PC-3 (cell line): ENCODE measurements at regions not wholly inside any gene's neighbourhood (a gene's known extent, or its start where the extent isn't known, plus 50 kb on each side); places are given as distances from the start of the nearest gene placed in this dataset.

Source experiments
- CTCF ChIP-seq: fragments of 300-600 bp; sonication (generic); conservative IDR thresholded peaks from 2 replicates; pipeline ENCODE4 v1.5.1; 2017; ENCODE audit warnings: antibody characterized with exemption, low read depth, mild to moderate bottlenecking, low read length
- EZH2 ChIP-seq: fragments of 300-600 bp; sonication (generic); IDR thresholded peaks from one replicate; pipeline ENCODE4 v1.6.1; 2017; ENCODE audit warnings: antibody characterized with exemption, mild to moderate bottlenecking, low read length; ENCODE audit not compliant: unreplicated experiment

- TF ChIP-seq CTCF (no peak), EZH2 (no peak)
These were observed 100.4 kb downstream of the ITM2A start for GRCh38 chrX:79266702-79267101.
